ENCODE measurements at regions not wholly inside any gene's neighbourhood (a gene's known extent, or its start where the extent isn't known, plus 50 kb on each side); places are given as distances from the start of the nearest gene placed in this dataset.

DNA sequence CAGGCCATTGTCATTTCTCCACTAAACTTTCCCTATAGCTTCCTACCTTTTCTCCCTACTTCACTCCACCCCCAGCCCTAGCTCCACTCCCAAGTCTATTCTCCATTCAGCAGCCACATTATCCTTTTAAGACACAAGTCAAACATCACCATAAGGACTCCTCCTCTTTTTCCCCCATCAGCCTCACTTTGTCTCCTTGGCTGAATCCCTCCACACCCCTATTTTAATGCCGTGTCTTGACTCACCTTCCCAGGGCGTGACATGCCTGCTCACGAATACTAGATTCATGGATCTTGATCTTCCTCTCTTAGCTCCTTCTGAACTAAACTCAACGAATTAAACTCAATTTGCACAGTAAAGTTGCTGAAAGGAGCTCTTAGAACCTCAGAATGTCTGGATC, 281.9 kb downstream of the PTTG2 start:
- TF ChIP-seq, protein P1, sequence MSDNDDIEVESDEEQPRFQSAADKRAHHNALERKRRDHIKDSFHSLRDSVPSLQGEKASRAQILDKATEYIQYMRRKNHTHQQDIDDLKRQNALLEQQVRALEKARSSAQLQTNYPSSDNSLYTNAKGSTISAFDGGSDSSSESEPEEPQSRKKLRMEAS (IDR thresholded peaks at IDR 0.05): no peak
- TF ChIP-seq CEBPB (IDR thresholded peaks at IDR 0.05; ENCODE audit: low read depth) (no peak), EZH2 (IDR thresholded peaks at IDR 0.05) (no peak), POLR2A (IDR thresholded peaks at IDR 0.05; ENCODE audit: borderline replicate concordance, extremely low read depth, insufficient read depth, insufficient read length) (no peak)
- TF ChIP-seq, protein P2, sequence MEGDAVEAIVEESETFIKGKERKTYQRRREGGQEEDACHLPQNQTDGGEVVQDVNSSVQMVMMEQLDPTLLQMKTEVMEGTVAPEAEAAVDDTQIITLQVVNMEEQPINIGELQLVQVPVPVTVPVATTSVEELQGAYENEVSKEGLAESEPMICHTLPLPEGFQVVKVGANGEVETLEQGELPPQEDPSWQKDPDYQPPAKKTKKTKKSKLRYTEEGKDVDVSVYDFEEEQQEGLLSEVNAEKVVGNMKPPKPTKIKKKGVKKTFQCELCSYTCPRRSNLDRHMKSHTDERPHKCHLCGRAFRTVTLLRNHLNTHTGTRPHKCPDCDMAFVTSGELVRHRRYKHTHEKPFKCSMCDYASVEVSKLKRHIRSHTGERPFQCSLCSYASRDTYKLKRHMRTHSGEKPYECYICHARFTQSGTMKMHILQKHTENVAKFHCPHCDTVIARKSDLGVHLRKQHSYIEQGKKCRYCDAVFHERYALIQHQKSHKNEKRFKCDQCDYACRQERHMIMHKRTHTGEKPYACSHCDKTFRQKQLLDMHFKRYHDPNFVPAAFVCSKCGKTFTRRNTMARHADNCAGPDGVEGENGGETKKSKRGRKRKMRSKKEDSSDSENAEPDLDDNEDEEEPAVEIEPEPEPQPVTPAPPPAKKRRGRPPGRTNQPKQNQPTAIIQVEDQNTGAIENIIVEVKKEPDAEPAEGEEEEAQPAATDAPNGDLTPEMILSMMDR (IDR thresholded peaks at IDR 0.05 in 2 of 3, conservative IDR thresholded peaks at IDR 0.05 in 1 of 3; ENCODE audit: borderline replicate concordance in 1 of 3, insufficient read depth in 1 of 3, low read depth in 2 of 3, low read length in 2 of 3): no peak
